Islet of Langerhans (tissue), 1 donor: ENCODE measurements at regions not wholly inside any gene's neighbourhood (a gene's known extent, or its start where the extent isn't known, plus 50 kb on each side); places are given as distances from the start of the nearest gene placed in this dataset.
"Not testable (repeated sequence)": the region's sequence is repeated elsewhere in the genome, so short reads cannot be mapped to it uniquely, and the experiment has no call there.

Experiments used
- FAIRE-seq: peaks from one replicate; lab custom pipeline; 2011; peaks lifted over from hg19 to GRCh38; lab: Jason Lieb, UNC

DNA sequence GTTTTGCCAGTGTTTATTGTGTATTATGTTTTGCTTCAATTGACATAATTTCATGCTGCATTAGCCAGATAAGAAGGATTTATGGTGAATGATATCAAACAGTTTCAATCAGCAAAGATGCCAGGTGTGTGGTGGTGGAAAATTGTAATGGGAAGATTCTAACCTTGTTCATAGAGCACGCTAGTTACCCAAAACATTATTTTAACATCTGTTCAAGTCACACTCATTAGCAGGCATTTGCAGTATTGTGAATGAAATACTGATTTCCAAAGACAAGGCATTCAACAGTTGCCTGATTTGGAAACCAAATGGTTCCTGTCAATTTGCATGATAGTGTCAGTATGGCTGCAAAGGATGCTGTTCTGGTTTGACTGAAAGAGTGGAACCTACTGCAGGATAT, 129.7 kb downstream of the EPC1 start:
- no peak for FAIRE-seq

GRCh38 chr10:32213838-32214237, 133.1 kb downstream of the EPC1 start:
- FAIRE-seq, result not testable (repeated sequence)

- no peak for FAIRE-seq
These were observed 136.0 kb downstream of the EPC1 start for GRCh38 chr10:32211046-32211363.

DNA sequence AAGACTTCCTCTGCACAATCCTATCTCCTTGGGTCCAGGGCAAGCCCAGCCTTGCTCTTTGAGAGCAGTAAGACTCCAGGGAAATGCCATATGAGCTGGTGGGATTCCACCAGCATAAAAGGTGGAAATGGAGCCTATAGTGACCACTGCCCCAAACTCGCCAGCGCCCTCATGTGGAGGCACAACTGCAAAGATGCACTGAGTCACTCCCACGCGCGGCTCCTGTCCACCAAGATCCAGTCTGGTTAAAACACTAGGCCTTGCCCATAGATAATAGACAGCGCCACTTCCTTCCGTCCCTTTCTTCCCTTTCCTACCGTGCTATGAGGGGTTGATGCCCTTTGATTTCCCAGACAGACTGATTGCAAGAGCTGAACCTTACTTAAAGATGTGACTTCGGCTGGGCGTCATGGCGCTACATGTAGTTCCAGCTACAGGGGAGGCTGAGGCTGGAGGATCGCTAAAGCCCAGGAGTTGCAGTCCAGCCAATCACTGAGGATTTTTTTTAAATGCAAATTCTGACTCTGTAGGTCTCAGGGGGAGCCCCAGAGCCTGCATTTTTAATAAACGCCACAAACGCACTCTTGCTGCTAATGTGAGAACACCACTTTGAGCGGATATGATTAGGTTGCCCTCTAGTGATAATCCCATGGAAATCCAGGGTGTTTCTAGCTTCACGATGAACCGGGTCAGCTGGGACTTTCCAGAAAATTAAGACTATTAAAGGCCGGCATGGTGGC, 136.5 kb downstream of the EPC1 start:
- no peak for FAIRE-seq

DNA sequence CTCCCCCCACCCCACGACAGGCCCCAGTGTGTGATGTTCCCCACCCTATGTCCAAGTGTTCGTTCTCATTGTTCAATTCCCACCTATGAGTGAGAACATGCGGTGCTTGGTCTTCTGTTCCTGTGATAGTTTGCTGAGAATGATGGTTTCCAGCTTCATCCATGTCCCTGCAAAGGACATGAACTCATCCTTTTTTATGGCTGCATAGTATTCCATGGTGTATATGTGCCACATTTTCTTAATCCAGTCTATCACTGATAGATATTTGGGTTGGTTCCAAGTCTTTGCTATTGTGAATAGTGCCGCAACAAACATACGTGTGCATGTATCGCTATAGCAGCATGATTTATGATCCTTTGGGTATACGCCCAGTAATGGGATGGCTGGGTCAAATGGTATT, 139.0 kb downstream of the EPC1 start:
- FAIRE-seq, result not testable (repeated sequence)

DNA sequence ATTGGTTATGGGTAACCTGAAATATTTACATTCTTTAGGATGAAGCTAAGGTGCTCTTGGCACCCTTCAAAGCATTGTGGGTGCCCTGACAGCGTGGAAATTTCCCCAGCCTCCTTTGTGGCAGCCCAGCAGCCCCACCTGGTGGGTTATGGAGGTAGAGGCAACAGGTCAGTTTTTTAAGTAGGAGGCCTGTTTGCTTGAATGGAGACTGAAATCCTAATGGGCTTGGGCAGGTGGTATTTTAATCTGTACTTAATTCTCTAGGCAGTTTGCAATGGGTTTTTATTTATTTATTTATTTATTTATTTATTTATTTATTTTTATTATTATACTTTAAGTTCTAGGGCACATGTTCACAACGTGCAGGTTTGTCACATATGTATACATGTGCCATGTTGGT, 139.4 kb downstream of the EPC1 start:
- no peak for FAIRE-seq

DNA sequence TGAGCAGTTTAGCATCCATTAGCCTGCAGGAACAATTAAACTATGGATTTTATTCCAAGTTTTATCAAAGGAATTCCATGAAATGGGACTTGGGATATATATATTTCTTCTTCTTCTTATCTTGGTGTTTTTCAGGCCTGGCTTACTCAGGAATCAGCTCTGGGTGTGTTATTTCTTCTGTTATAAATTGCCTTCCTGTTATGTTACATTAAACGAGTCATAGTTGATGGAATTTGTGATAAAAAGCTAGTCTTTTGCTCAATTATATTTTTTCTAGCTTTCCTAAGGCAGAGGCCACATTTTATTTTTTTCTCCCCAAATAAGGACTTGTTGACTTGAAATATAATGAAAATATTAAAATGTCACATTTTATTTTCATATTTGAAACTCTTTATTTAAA, 141.3 kb downstream of the EPC1 start:
- no peak for FAIRE-seq

GRCh38 chr10:32204606-32205005, 142.4 kb downstream of the EPC1 start:
- FAIRE-seq, result no peak

DNA sequence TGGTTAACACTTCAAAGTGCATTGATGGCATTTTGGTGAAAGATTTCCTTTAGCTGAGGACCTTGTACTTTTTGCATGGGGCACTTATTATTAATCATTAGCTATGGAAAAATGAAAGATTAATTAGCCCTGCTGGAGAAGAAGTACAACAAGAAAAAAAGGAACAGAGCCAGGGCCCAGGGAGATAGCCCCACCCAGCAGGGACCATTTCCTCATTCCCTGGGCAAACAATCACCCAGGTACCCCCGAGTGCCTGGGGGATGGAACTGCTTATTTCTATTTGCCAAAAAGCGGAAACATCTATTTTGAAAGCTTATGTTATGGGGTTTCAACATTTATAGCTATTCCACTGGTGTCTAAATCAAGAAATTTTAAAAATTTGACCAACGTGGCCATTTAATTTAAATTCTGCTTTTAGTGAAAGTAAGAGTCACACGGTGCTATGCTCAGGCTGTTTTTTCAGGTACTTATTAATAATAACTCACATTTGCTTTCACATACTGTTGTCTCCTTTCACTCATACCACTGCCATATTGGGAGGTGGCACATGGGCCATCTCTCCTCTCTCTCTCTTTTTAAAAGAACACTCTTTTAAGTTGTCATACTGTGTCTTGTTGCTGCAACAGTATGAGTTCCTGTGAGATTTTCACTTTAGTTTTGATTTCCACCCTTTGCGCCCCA, 143.6 kb upstream of the KIF5B start:
- no peak for FAIRE-seq

GRCh38 chr10:32197423-32197822, 141.2 kb upstream of the KIF5B start:
- no peak for FAIRE-seq

DNA sequence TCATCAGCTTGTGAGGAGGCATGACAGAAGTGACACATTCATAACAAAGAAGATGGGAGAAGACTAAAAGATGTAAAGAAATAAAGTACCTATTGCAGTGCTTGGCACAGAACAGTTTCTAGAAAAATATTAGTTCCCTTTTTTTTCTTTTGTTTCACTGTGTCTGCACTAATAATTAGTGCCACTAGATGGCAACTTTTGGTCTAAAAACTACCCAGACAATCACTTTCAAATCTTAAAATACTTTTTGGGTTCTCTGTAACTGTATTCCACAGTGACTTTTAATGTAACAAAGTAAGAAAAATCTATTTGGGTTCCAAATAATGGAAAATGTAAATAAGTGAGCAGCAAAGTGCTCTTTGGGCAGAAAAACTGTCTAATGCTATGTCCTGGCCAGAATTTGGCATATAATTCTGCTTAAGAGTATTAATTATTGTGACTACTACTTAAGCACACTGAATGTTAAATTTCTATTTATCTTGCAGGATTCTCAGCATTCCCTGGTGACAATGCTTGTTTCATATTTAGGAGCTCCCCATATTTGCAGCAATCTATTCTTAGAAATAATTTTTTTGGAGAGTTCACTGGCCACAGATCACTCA, 134.8 kb upstream of the KIF5B start:
- FAIRE-seq, result peak; percentile 96

DNA sequence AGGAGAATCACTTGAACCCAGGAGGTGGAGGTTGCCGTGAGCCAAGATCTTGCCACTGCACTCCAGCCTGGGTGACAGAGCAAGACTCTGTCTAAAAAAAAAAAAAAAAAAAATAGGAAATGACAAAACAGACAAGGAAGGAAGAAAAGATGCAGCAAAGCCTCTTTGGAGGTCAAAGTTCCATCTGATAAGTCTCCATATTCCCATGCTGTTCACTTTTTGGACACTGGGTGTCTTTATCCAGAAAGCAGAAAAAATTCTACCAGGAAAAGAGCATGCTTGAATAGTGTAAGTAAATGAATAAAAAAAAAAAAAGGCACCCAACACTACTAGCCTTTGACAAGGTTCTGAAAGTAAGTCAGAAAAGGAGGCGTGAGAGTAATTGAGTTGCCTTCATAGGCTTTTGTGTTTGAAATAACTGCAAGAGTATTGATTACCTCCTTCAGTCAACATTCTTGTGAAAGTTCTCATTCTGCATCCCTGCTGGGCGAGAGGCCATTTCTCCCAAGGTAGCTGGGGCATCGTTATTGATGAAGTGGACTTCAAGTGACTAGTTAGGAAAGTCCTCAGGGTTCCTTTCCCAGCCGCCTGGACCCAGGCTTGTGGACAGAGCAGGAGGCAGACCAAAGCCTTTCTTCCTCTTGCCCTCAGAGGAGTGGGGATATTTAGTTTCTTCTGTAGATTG, 133.3 kb upstream of the KIF5B start:
- FAIRE-seq, result no peak

- FAIRE-seq, result not testable (repeated sequence)
These were observed 132.4 kb upstream of the KIF5B start for GRCh38 chr10:32188601-32189000.

- FAIRE-seq, result no peak
These were observed 131.5 kb upstream of the KIF5B start for GRCh38 chr10:32187686-32188085.

DNA sequence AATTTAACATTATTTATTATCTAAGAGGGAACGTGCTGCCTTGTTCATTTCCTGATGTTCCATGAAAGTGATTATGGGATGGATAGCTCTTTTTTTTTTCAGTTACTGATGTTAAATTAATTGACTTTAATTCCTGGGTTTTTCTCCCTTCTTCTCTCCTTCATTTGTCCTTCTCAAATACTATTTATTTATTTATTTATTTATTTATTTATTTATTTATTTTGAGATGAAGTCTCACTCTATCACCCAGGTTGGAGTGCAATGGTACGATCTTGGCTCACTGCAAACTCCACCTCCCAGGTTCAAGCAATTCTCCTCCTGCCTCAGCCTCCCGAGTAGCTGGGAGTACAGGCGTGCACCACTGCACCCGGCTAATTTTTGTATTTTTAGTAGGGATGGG, 127.4 kb upstream of the KIF5B start:
- not testable (repeated sequence) for FAIRE-seq

- no peak for FAIRE-seq
These were observed 126.3 kb upstream of the KIF5B start for GRCh38 chr10:32182476-32182875.

DNA sequence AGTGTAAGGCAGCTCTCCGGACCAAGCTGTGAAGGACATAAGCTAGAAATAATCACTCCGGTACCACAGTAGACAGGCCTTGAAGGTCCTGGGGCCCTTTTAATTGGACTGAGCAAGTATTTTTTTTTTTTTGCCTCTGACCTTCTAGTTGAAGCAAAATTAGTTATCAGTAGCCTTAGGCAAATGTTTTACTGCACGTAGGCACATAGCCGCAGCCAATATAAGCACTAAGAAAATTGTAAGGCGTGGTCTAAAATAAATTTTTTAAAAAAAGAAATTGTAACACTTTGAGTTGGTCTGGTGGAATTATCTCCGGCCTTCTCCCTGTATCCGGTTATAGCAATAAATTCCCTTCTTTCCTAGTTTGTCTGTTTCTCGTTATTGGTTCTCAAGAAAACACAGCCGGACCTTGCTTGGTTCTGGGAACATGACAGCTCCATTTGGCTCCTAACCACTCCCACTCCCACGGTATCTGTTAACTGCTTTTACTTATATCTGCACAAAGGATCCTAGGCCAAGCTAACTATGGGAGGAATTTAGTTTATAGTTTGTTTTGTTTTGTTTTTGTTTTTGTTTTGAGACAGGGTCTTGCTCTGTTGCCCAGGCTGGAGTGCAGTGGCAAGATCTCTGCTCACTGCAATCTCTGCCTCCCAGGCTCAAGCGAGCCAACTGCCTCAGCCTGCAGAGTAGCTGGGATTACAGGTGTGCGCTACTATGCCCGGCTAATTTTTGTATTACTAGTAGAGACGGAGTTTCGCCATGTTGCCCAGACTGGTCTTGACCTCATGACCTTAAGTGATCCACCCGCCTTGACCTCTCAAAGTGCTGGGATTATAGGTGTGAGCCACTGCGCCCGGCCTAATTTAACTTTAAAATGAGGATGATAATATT, 124.4 kb upstream of the KIF5B start:
- no peak for FAIRE-seq

DNA sequence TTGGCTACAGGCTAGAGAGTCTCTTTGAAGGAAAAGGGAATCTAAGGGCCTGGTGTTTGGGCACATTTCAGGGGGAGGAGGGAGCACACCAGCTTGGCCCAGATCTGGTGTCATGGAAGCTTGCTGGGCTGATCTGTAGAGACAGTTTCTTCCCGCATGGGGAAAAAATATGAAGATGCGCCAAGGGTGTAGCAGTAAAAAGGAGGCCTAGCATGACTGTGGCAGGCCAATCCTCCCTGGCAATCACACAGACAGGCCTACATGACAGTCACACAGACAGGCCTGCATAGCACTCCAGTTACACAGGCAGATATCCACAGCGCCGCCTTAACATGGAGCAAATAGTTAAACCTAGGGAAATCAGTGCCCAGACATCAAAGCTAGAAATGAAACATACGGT, 123.6 kb upstream of the KIF5B start:
- no peak for FAIRE-seq

DNA sequence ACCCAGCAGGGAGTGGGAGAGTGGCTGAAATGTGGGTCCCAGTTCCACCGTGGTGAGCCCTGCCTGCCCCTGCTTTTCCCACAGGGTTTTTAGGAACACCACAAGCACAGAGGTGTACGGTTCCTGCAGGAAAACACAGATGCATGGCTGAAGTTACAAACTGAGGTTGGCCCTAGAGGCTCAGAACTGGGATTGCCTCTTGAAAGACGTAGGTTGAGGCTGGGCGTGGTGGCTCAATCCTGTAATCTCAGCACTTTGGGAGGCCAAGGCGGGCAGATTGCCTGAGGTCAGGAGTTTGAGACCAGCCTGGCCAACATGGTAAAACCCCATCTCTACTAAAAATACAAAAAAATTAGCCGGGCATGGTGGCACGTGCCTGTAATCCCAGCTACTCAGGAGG, 121.4 kb upstream of the KIF5B start:
- not testable (repeated sequence) for FAIRE-seq

GRCh38 chr10:32175629-32176028, 119.4 kb upstream of the KIF5B start:
- no peak for FAIRE-seq

- no peak for FAIRE-seq
These were observed 118.2 kb upstream of the KIF5B start for GRCh38 chr10:32174349-32174893.

- FAIRE-seq, result no peak
These were observed 115.0 kb upstream of the KIF5B start for GRCh38 chr10:32171204-32171603.
